Keratinocyte (primary cell): ENCODE measurements at regions not wholly inside any gene's neighbourhood (a gene's known extent, or its start where the extent isn't known, plus 50 kb on each side); places are given as distances from the start of the nearest gene placed in this dataset.

Experiments
- DNase-seq: peaks from one replicate; pipeline ENCODE4 v3.0.0-alpha.2; 2011; ENCODE audit warnings: low read depth, missing footprints, low spot score
- FAIRE-seq: peaks from 2 replicates; lab custom pipeline; 2011; peaks lifted over from hg19 to GRCh38; lab: Jason Lieb, UNC
- H2AFZ ChIP-seq: 2 replicates; pipeline ENCODE4 v1.6.0; 2012; ENCODE audit warnings: low read length, control low read depth, inconsistent platforms; ENCODE audit not compliant: control insufficient read depth
- H3K27ac ChIP-seq: 2 replicates; pipeline ENCODE4 v1.5.1; 2011; ENCODE audit warnings: low read length; ENCODE audit not compliant: control insufficient read depth, insufficient read depth
- H3K27me3 ChIP-seq: 3 replicates; pipeline ENCODE4 v1.6.0; 2011; ENCODE audit warnings: low read length; ENCODE audit not compliant: control insufficient read depth, insufficient read depth; ENCODE audit errors: extremely low read depth
- H3K36me3 ChIP-seq, 2 experiments: 2 replicates in 1 of 2; 3 replicates in 1 of 2; pipeline ENCODE4 v1.5.1; 2011; ENCODE audit warnings: low read length in 2 of 2, mild to moderate bottlenecking in 1 of 2; ENCODE audit not compliant: control insufficient read depth in 2 of 2, insufficient read depth in 2 of 2; ENCODE audit errors: extremely low read depth in 1 of 2
- H3K4me1 ChIP-seq: 3 replicates; pipeline ENCODE4 v1.5.1; 2011; ENCODE audit warnings: low read length; ENCODE audit not compliant: control insufficient read depth, insufficient read depth; ENCODE audit errors: extremely low read depth
- H3K4me2 ChIP-seq: 3 replicates; pipeline ENCODE4 v1.6.0; 2011; ENCODE audit warnings: low read depth, low read length; ENCODE audit not compliant: control insufficient read depth, insufficient read depth; ENCODE audit errors: extremely low read depth
- H3K4me3 ChIP-seq, 3 experiments: fragments of 200-600 bp in 1 of 3; sonication (generic) in 1 of 3; 2 replicates in 2 of 3; 3 replicates in 1 of 3; pipeline ENCODE4 v1.5.1; 2011 to 2016; ENCODE audit warnings: low read length in 3 of 3, mild to moderate bottlenecking in 3 of 3, control low read depth in 2 of 3, inconsistent platforms in 1 of 3, low read depth in 1 of 3, mixed read lengths in 1 of 3, mixed run types in 1 of 3, moderate library complexity in 1 of 3; ENCODE audit not compliant: control insufficient read depth in 2 of 3, insufficient read depth in 2 of 3; ENCODE audit errors: extremely low read depth in 1 of 3
- H3K79me2 ChIP-seq: 2 replicates; pipeline ENCODE4 v1.6.0; 2012; ENCODE audit warnings: low read length; ENCODE audit not compliant: control insufficient read depth, insufficient read depth
- H3K9ac ChIP-seq: 3 replicates; pipeline ENCODE4 v1.6.0; 2011; ENCODE audit warnings: low read length; ENCODE audit not compliant: control insufficient read depth, insufficient read depth; ENCODE audit errors: extremely low read depth
- H3K9me1 ChIP-seq: 3 replicates; pipeline ENCODE4 v1.6.0; 2011; ENCODE audit warnings: low read length; ENCODE audit not compliant: control insufficient read depth, insufficient read depth; ENCODE audit errors: extremely low read depth
- H3K9me3 ChIP-seq: 2 replicates; pipeline ENCODE4 v1.5.1; 2012; ENCODE audit warnings: low read depth, low read length; ENCODE audit not compliant: control insufficient read depth
- H4K20me1 ChIP-seq: 3 replicates; pipeline ENCODE4 v1.6.0; 2011; ENCODE audit warnings: low read length; ENCODE audit not compliant: control insufficient read depth, insufficient read depth; ENCODE audit errors: extremely low read depth
- EZH2 ChIP-seq: IDR thresholded peaks from one replicate; pipeline ENCODE4 v1.6.1; 2012; ENCODE audit warnings: inconsistent platforms, mild to moderate bottlenecking, low read length, moderate library complexity
- dilution Hi-C: fragments of 300-500 bp; cut with MboI; formaldehyde crosslinking; loops from one replicate; pipeline ENCODE4 v1.7.0; 2020; ENCODE audit warnings: low sequenced_read_pairs; ENCODE audit not compliant: extremely low pct_ligation_motif_present
- TF ChIP-seq, protein P1 (sequence below), 3 experiments: IDR thresholded peaks in 1 of 3; conservative IDR thresholded peaks in 1 of 3; optimal IDR thresholded peaks in 1 of 3; 2 replicates in 2 of 3; 3 replicates in 1 of 3; pipeline versions ENCODE3 to v1.5.1; 2011; ENCODE audit warnings: low read length in 3 of 3, mild to moderate bottlenecking in 3 of 3, moderate library complexity in 2 of 3, control low read depth in 1 of 3, inconsistent platforms in 1 of 3; ENCODE audit not compliant: insufficient read depth in 2 of 3; ENCODE audit errors: extremely low read depth in 1 of 3

DNA sequence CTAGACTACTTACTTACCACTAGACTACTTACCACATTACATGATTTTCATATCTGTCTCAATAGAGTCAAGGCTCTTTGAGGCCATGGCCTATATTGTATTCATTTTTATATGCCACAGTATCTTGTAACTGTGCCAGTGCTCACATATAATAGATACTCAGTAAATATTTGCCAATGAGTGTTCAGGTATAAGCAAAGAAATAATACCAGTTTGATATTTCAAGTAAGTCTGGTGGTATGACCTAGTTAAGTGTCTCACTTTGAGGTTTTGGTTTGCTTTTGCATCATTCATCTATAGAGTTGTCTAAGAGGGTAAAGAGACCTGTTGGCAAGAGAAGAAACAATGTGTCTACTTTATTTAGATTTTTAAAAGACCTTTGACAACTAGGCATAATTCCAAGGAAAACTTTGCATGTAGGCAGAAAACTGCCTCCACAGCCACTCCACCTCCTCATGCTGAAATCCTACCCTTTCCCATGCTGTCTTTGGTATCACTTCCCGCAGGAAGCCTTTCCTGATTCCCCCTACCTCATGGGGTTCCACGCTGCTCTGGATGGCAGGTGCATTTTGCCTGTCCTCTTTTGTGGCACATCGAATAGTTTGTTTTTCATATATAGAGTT, 91.3 kb upstream of the KLHL13 start:
- no peak for DNase-seq
- Histone ChIP-seq H3K4me2 (no peak overlapping the region), H4K20me1 (no peaks in the 10 kb centered on the region)

DNA sequence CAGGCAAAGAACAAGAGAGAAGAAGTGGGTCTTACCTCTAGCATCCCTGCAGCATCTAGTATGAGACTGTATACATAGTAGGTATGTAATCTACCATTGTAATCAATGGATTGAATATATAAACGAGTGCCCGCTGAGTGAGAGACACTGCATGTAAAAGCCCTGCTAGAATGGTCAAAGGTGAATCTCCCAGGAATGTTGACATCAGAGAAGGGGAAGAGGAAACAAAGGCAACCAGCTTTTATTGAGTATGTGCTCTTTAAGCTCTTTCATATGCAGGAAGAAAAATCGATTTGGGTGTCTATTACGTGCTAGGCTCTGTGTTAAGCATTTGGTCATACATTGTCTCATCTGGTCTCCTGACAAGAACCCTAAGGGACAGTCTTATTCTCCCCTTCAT, 91.9 kb upstream of the KLHL13 start:
- Histone ChIP-seq H3K4me1 (no peaks in the 10 kb centered on the region), H2AFZ (no peak overlapping the region), H3K9me3 (no peaks in the 10 kb centered on the region), H3K79me2 (no peaks in the 10 kb centered on the region), H3K27ac (no peak overlapping the region), H3K9ac (no peak overlapping the region), H4K20me1 (no peaks in the 10 kb centered on the region), H3K9me1 (no peaks in the 10 kb centered on the region), H3K36me3 (no peaks in the 10 kb centered on the region), H3K4me3 (no peak overlapping the region), H3K27me3 (peaks cover 2% of the 10 kb centered on the region), H3K4me2 (no peak overlapping the region)
- FAIRE-seq = no peak
- DNase-seq = no peak
- TF ChIP-seq, protein P1, sequence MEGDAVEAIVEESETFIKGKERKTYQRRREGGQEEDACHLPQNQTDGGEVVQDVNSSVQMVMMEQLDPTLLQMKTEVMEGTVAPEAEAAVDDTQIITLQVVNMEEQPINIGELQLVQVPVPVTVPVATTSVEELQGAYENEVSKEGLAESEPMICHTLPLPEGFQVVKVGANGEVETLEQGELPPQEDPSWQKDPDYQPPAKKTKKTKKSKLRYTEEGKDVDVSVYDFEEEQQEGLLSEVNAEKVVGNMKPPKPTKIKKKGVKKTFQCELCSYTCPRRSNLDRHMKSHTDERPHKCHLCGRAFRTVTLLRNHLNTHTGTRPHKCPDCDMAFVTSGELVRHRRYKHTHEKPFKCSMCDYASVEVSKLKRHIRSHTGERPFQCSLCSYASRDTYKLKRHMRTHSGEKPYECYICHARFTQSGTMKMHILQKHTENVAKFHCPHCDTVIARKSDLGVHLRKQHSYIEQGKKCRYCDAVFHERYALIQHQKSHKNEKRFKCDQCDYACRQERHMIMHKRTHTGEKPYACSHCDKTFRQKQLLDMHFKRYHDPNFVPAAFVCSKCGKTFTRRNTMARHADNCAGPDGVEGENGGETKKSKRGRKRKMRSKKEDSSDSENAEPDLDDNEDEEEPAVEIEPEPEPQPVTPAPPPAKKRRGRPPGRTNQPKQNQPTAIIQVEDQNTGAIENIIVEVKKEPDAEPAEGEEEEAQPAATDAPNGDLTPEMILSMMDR (optimal IDR thresholded peaks at IDR 0.05 in 1 of 3, IDR thresholded peaks at IDR 0.05 in 1 of 3, conservative IDR thresholded peaks at IDR 0.05 in 1 of 3; ENCODE audit: extremely low read depth in 1 of 3, insufficient read depth in 2 of 3, low read length in 3 of 3) = no peak
- no peak for TF ChIP-seq EZH2
- dilution Hi-C loops = no loop called here

More for the DNA sequence above, 91.3 kb upstream of the KLHL13 start:
- Histone ChIP-seq H3K9ac (no peak overlapping the region), H3K27ac (no peak overlapping the region), H3K27me3 (peaks cover 2% of the 10 kb centered on the region), H2AFZ (no peak overlapping the region), H3K9me3 (no peaks in the 10 kb centered on the region), H3K4me1 (no peaks in the 10 kb centered on the region), H3K9me1 (no peaks in the 10 kb centered on the region), H3K36me3 (no peaks in the 10 kb centered on the region), H3K79me2 (no peaks in the 10 kb centered on the region), H3K4me3 (no peak overlapping the region)
- dilution Hi-C loops = no loop called here
- TF ChIP-seq, protein P1 (optimal IDR thresholded peaks at IDR 0.05 in 1 of 3, IDR thresholded peaks at IDR 0.05 in 1 of 3, conservative IDR thresholded peaks at IDR 0.05 in 1 of 3; ENCODE audit: extremely low read depth in 1 of 3, insufficient read depth in 2 of 3, low read length in 3 of 3) = no peak
- no peak for TF ChIP-seq EZH2
- no peak for FAIRE-seq
